ENCODE measurements at regions not wholly inside any gene's neighbourhood (a gene's known extent, or its start where the extent isn't known, plus 50 kb on each side); places are given as distances from the start of the nearest gene placed in this dataset.
"Not testable (repeated sequence)": the region's sequence is repeated elsewhere in the genome, so short reads cannot be mapped to it uniquely, and the experiment has no call there.

DNA sequence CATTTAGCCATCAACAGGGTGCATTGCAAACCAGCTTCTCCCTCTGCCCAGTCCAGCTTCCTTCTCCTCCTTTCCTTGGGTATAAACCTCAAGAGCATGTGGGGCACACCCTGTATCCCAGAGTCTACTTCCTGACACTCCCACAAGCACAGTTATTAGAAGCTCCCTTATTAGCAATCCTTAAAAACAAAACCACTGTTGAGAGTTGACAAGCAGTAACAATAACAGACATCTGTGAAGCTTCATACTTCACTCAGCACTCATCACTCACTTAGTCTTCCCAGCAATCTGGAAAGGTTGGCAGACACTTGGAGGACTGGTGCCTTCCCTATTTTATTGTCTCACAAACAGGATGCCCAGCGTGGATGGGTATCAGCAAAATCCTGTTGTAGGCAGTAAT is 155.5 kb upstream of the PROK2 start:
- H2BK120ac ChIP-seq (ENCODE audit: low read depth, low read length) = no peak overlapping the region
- no peak overlapping the region for H3K18ac ChIP-seq (ENCODE audit: low read length)
- no peak overlapping the region for H2AK5ac ChIP-seq (ENCODE audit: low read depth, low read length)
- H3K79me1 ChIP-seq (ENCODE audit: low read depth, low read length) = no peaks in the 10 kb centered on the region
- DNase-seq (ENCODE audit: low spot score) = no peak
- H3K27ac ChIP-seq (replicated peaks; ENCODE audit: low read length) = no peak overlapping the region
- no CpG with 5 or more reads among the region's 1 CpG for WGBS, 2 donors (ENCODE audit: extremely low coverage in 2 of 2, insufficient read length in 2 of 2, insufficient replicate concordance in 1 of 2)
- H2BK15ac ChIP-seq (ENCODE audit: low read length) = no peak overlapping the region
- H3K27me3 ChIP-seq (ENCODE audit: control insufficient read depth in 3 of 3, insufficient read depth in 3 of 3, low read depth in 1 of 3, low read length in 3 of 3) = no peaks in the 10 kb centered on the region
- H3K9me3 ChIP-seq (replicated peaks in 1 of 2; ENCODE audit: control insufficient read depth in 2 of 2, insufficient read depth in 1 of 2, low read depth in 1 of 2, low read length in 2 of 2) = no peaks in the 10 kb centered on the region
- no peak overlapping the region for H2BK5ac ChIP-seq (ENCODE audit: low read length)
- no peak overlapping the region for H3K14ac ChIP-seq (ENCODE audit: low read length)
- no peak overlapping the region for H3K4me2 ChIP-seq (ENCODE audit: insufficient read depth, low read length, poor library complexity, severe bottlenecking)
- H3K4ac ChIP-seq (ENCODE audit: low read length) = no peak overlapping the region
- H2BK12ac ChIP-seq (ENCODE audit: low read length) = no peak overlapping the region
- no peak overlapping the region for H4K91ac ChIP-seq (ENCODE audit: low read depth, low read length, poor library complexity)
- no peak overlapping the region for H3K4me3 ChIP-seq (ENCODE audit: low read length in 2 of 2)
- no peaks in the 10 kb centered on the region for H3K36me3 ChIP-seq (replicated peaks in 1 of 2; ENCODE audit: control insufficient read depth in 2 of 2, insufficient read depth in 2 of 2, low read length in 2 of 2)
- H4K8ac ChIP-seq (ENCODE audit: low read depth, low read length) = no peak overlapping the region
- H3K23ac ChIP-seq (ENCODE audit: low read depth, low read length, poor library complexity) = no peak overlapping the region
- peaks cover 0 to 6% of the 10 kb centered on the region in 2 donors for H3K4me1 ChIP-seq (ENCODE audit: control insufficient read depth in 2 of 2, insufficient read depth in 1 of 2, low read depth in 1 of 2, low read length in 2 of 2)
- no peak overlapping the region for H3K9ac ChIP-seq (ENCODE audit: low read depth, low read length, poor library complexity)
- no peak overlapping the region for H2AFZ ChIP-seq (ENCODE audit: low read length)

DNA sequence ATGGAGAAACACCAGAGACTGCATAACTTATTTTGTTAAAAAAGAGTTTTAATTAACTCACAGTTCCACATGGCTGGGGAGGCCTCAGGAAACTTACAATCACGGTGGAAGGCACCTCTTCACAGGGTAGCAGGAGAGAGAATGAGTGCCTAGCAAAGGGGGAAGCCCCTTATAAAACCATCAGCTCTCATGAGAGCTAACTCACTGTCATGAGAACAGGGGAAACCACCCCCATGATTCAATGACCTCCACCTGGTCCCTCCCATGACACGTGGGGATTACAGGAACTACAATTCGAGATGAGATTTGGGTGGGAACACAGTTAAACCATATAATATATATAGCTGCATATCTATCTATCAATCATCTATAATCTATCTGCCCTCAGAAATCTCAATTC is 153.1 kb upstream of the PROK2 start:
- not testable (repeated sequence) for H3K27ac ChIP-seq (replicated peaks; ENCODE audit: low read length); DNase-seq (ENCODE audit: low spot score); H3K79me1 ChIP-seq (ENCODE audit: low read depth, low read length); H2BK120ac ChIP-seq (ENCODE audit: low read depth, low read length); H3K4me2 ChIP-seq (ENCODE audit: insufficient read depth, low read length, poor library complexity, severe bottlenecking); H3K4me1 ChIP-seq (ENCODE audit: control insufficient read depth in 2 of 2, insufficient read depth in 1 of 2, low read depth in 1 of 2, low read length in 2 of 2); H4K8ac ChIP-seq (ENCODE audit: low read depth, low read length); H3K4me3 ChIP-seq (ENCODE audit: low read length in 2 of 2); H3K23ac ChIP-seq (ENCODE audit: low read depth, low read length, poor library complexity); H2BK5ac ChIP-seq (ENCODE audit: low read length); H3K4ac ChIP-seq (ENCODE audit: low read length); H3K27me3 ChIP-seq (ENCODE audit: control insufficient read depth in 3 of 3, insufficient read depth in 3 of 3, low read depth in 1 of 3, low read length in 3 of 3); H4K91ac ChIP-seq (ENCODE audit: low read depth, low read length, poor library complexity); H2AFZ ChIP-seq (ENCODE audit: low read length); H3K36me3 ChIP-seq (replicated peaks in 1 of 2; ENCODE audit: control insufficient read depth in 2 of 2, insufficient read depth in 2 of 2, low read length in 2 of 2); H2BK15ac ChIP-seq (ENCODE audit: low read length); H2AK5ac ChIP-seq (ENCODE audit: low read depth, low read length); H3K9ac ChIP-seq (ENCODE audit: low read depth, low read length, poor library complexity); H3K14ac ChIP-seq (ENCODE audit: low read length); H2BK12ac ChIP-seq (ENCODE audit: low read length); H3K18ac ChIP-seq (ENCODE audit: low read length); H3K9me3 ChIP-seq (replicated peaks in 1 of 2; ENCODE audit: control insufficient read depth in 2 of 2, insufficient read depth in 1 of 2, low read depth in 1 of 2, low read length in 2 of 2)
- WGBS, 2 donors (ENCODE audit: extremely low coverage in 2 of 2, insufficient read length in 2 of 2, insufficient replicate concordance in 1 of 2) = no CpG with 5 or more reads among the region's 3 CpGs

DNA sequence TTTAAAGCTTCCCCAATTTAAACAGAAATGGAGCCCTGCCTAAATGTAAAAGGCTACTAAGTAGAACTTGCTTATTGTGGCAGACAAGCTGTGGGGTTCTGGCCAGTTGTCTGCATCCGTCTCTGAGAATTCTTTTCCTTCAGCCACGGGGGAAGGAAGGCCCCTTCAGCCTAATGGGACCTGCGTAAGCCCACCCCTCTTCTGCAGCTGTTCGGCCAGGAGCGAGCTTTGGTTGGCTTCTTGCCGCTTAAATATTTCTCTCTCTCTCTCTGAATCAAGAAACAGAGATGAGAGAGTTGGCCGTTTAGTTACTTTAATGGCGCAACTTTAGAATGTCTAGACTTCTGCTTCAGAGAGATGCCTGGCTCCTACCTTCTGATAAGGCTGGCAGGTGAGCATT is 151.7 kb upstream of the PROK2 start:
- no CpG with 5 or more reads among the region's 8 CpGs for WGBS, 2 donors (ENCODE audit: extremely low coverage in 2 of 2, insufficient read length in 2 of 2, insufficient replicate concordance in 1 of 2)
- Histone ChIP-seq H2BK15ac (ENCODE audit: low read length) (no peak overlapping the region), H3K27me3 (ENCODE audit: control insufficient read depth in 3 of 3, insufficient read depth in 3 of 3, low read depth in 1 of 3, low read length in 3 of 3) (peaks cover 0 to 2% (median 0%) of the 10 kb centered on the region in 3 experiments), H2AK5ac (ENCODE audit: low read depth, low read length) (no peak overlapping the region), H3K14ac (ENCODE audit: low read length) (no peak overlapping the region), H3K9me3 (replicated peaks in 1 of 2; ENCODE audit: control insufficient read depth in 2 of 2, insufficient read depth in 1 of 2, low read depth in 1 of 2, low read length in 2 of 2) (no peaks in the 10 kb centered on the region), H3K4me2 (ENCODE audit: insufficient read depth, low read length, poor library complexity, severe bottlenecking) (no peak overlapping the region), H3K18ac (ENCODE audit: low read length) (no peak overlapping the region), H2BK120ac (ENCODE audit: low read depth, low read length) (no peak overlapping the region), H2AFZ (ENCODE audit: low read length) (no peak overlapping the region), H3K23ac (ENCODE audit: low read depth, low read length, poor library complexity) (no peak overlapping the region), H3K9ac (ENCODE audit: low read depth, low read length, poor library complexity) (no peak overlapping the region), H3K27ac (replicated peaks; ENCODE audit: low read length) (no peak overlapping the region), H3K79me1 (ENCODE audit: low read depth, low read length) (no peaks in the 10 kb centered on the region), H3K36me3 (replicated peaks in 1 of 2; ENCODE audit: control insufficient read depth in 2 of 2, insufficient read depth in 2 of 2, low read length in 2 of 2) (no peaks in the 10 kb centered on the region), H3K4ac (ENCODE audit: low read length) (no peak overlapping the region), H3K4me3 (ENCODE audit: low read length in 2 of 2) (no peak overlapping the region), H4K91ac (ENCODE audit: low read depth, low read length, poor library complexity) (no peak overlapping the region), H2BK5ac (ENCODE audit: low read length) (no peak overlapping the region), H4K8ac (ENCODE audit: low read depth, low read length) (no peak overlapping the region), H2BK12ac (ENCODE audit: low read length) (no peak overlapping the region), H3K4me1 (ENCODE audit: control insufficient read depth in 2 of 2, insufficient read depth in 1 of 2, low read depth in 1 of 2, low read length in 2 of 2) (peaks cover 0 to 2% of the 10 kb centered on the region in 2 donors)
- no peak for DNase-seq (ENCODE audit: low spot score)

DNA sequence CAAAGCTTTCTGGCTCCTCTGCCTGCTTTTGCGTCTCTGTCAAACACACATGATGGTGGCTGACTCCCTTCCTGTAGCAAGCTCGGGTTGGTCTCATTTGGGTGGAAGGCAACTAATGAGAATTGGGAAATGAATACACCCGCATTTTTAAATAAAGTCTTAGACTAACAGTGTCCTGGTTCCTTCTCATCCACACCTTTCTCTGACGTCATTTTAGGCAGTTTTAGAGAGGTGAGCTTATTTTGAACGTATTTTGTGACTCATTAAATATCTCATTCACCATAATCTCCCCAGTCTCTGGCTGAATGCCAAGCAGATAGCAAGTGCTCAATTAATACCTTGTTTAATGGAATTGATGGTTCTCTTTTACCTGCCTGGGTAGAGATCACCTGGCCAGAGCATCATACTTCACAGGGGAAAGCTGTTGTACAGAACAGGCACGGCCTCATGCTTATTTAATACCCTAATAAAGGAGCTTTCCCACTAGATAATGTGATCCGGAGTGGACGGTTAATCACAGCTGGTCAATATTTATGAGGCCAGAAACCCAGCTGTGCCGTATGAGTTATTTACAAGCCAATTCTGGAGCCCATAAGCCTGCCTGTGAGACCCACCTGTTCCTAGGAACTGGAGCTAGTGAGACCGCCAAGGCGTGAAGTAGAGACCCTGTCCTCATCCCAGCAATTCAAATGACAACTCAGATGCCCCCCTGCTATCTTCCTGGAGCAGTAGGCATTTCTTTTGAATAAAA is 149.7 kb upstream of the PROK2 start:
- Histone ChIP-seq H3K4me1 (ENCODE audit: control insufficient read depth in 2 of 2, insufficient read depth in 1 of 2, low read depth in 1 of 2, low read length in 2 of 2) (peaks cover 0 to 4% of the 10 kb centered on the region in 2 donors), H3K36me3 (replicated peaks in 1 of 2; ENCODE audit: control insufficient read depth in 2 of 2, insufficient read depth in 2 of 2, low read length in 2 of 2) (no peaks in the 10 kb centered on the region), H3K9me3 (replicated peaks in 1 of 2; ENCODE audit: control insufficient read depth in 2 of 2, insufficient read depth in 1 of 2, low read depth in 1 of 2, low read length in 2 of 2) (no peaks in the 10 kb centered on the region), H3K4me3 (ENCODE audit: low read length in 2 of 2) (no peak overlapping the region), H2AK5ac (ENCODE audit: low read depth, low read length) (no peak overlapping the region), H3K4me2 (ENCODE audit: insufficient read depth, low read length, poor library complexity, severe bottlenecking) (no peak overlapping the region), H2AFZ (ENCODE audit: low read length) (no peak overlapping the region), H3K27me3 (ENCODE audit: control insufficient read depth in 3 of 3, insufficient read depth in 3 of 3, low read depth in 1 of 3, low read length in 3 of 3) (peaks cover 0 to 2% (median 0%) of the 10 kb centered on the region in 3 experiments), H3K23ac (ENCODE audit: low read depth, low read length, poor library complexity) (no peak overlapping the region), H3K14ac (ENCODE audit: low read length) (no peak overlapping the region), H3K18ac (ENCODE audit: low read length) (no peak overlapping the region), H2BK12ac (ENCODE audit: low read length) (no peak overlapping the region), H2BK5ac (ENCODE audit: low read length) (no peak overlapping the region), H2BK120ac (ENCODE audit: low read depth, low read length) (no peak overlapping the region), H3K79me1 (ENCODE audit: low read depth, low read length) (no peaks in the 10 kb centered on the region), H3K27ac (replicated peaks; ENCODE audit: low read length) (no peak overlapping the region), H3K9ac (ENCODE audit: low read depth, low read length, poor library complexity) (no peak overlapping the region), H4K91ac (ENCODE audit: low read depth, low read length, poor library complexity) (no peak overlapping the region), H3K4ac (ENCODE audit: low read length) (no peak overlapping the region), H2BK15ac (ENCODE audit: low read length) (no peak overlapping the region), H4K8ac (ENCODE audit: low read depth, low read length) (no peak overlapping the region)
- DNase-seq (ENCODE audit: low spot score) = no peak
- no CpG with 5 or more reads among the region's 11 CpGs for WGBS, 2 donors (ENCODE audit: extremely low coverage in 2 of 2, insufficient read length in 2 of 2, insufficient replicate concordance in 1 of 2)

Measured in neuronal stem cell (in vitro differentiated cells).